Endothelial cell of umbilical vein (primary cell): ENCODE measurements at regions not wholly inside any gene's neighbourhood (a gene's known extent, or its start where the extent isn't known, plus 50 kb on each side); places are given as distances from the start of the nearest gene placed in this dataset.

ENCODE experiments used
- BruUV-seq: library from RNA; stranded (reverse); fragments of 400-500 nt; replicated peaks from 2 replicates; lab custom pipeline; 2021; lab: Mats Ljungman, UMichigan
- CTCF ChIA-PET: fragments of 300-600, 350-600 bp; sonication (Branson Sonifier 250); formaldehyde crosslinking; loops from one replicate; lab custom pipeline; 2021; ENCODE audit warnings: antibody characterized with exemption, inconsistent platforms; lab: Charles Lee
- POLR2A ChIA-PET: fragments of 300-600, 350-600 bp; sonication (Branson Sonifier 250); formaldehyde crosslinking; loops from one replicate; lab custom pipeline; 2021; ENCODE audit warnings: antibody characterized with exemption, inconsistent platforms; lab: Charles Lee
- DNase-seq: peaks from one replicate; pipeline ENCODE4 v3.0.0-alpha.2; 2011; ENCODE audit warnings: low read depth, low spot score
- FAIRE-seq: peaks from 2 replicates; lab custom pipeline; 2011; peaks lifted over from hg19 to GRCh38; lab: Jason Lieb, UNC
- H2AFZ ChIP-seq: 2 replicates; pipeline ENCODE4 v1.6.0; 2012; ENCODE audit warnings: low read depth, low read length, control low read depth, inconsistent platforms
- H3K27ac ChIP-seq: 2 replicates; pipeline ENCODE4 v1.5.1; 2011; ENCODE audit warnings: low read depth, mild to moderate bottlenecking, control low read depth, low read length, moderate library complexity; ENCODE audit not compliant: insufficient read depth
- H3K27me3 ChIP-seq, 2 experiments: 2 replicates each; pipeline versions ENCODE4 v1.6.0 to v1.6.1; 2011; ENCODE audit warnings: low read length in 2 of 2, mixed read lengths in 1 of 2; ENCODE audit not compliant: control insufficient read depth in 2 of 2, insufficient read depth in 2 of 2
- H3K36me3 ChIP-seq, 2 experiments: 2 replicates in 1 of 2; 3 replicates in 1 of 2; pipeline ENCODE4 v1.5.1; 2011; ENCODE audit warnings: low read length in 2 of 2, mild to moderate bottlenecking in 1 of 2, moderate library complexity in 1 of 2; ENCODE audit not compliant: control insufficient read depth in 2 of 2, insufficient read depth in 2 of 2; ENCODE audit errors: extremely low read depth in 1 of 2
- H3K4me1 ChIP-seq: 3 replicates; pipeline ENCODE4 v1.5.1; 2011; ENCODE audit warnings: mild to moderate bottlenecking, low read length; ENCODE audit not compliant: control insufficient read depth, insufficient read depth; ENCODE audit errors: extremely low read depth
- H3K4me2 ChIP-seq: 2 replicates; pipeline ENCODE4 v1.6.1; 2011; ENCODE audit warnings: low read length, control low read depth, mixed read lengths; ENCODE audit not compliant: insufficient read depth
- H3K4me3 ChIP-seq, 3 experiments: fragments of 200-600 bp in 1 of 3; sonication (generic), shearing (Covaris generic) in 1 of 3; replicated peaks in 1 of 3; 2 replicates each; pipeline ENCODE4 v1.5.1; 2011 to 2016; ENCODE audit warnings: control low read depth in 3 of 3, low read length in 3 of 3, mild to moderate bottlenecking in 2 of 3, inconsistent platforms in 1 of 3, low read depth in 1 of 3, moderate library complexity in 1 of 3; ENCODE audit not compliant: insufficient read depth in 1 of 3
- H3K79me2 ChIP-seq: 2 replicates; pipeline ENCODE4 v1.6.0; 2012; ENCODE audit warnings: low read length, inconsistent platforms; ENCODE audit not compliant: control insufficient read depth, insufficient read depth
- H3K9ac ChIP-seq: replicated peaks from 2 replicates; pipeline ENCODE3; 2011; ENCODE audit warnings: low read length, control low read depth; ENCODE audit not compliant: insufficient read depth; ENCODE audit errors: extremely low read depth
- H3K9me1 ChIP-seq: replicated peaks from 3 replicates; pipeline ENCODE4 v1.6.0; 2011; ENCODE audit warnings: mild to moderate bottlenecking, low read length; ENCODE audit not compliant: control insufficient read depth, insufficient read depth; ENCODE audit errors: extremely low read depth
- H3K9me3 ChIP-seq: replicated peaks from 2 replicates; pipeline ENCODE4 v1.5.1; 2012; ENCODE audit warnings: low read length, inconsistent platforms; ENCODE audit not compliant: control insufficient read depth, insufficient read depth
- H4K20me1 ChIP-seq: replicated peaks from 2 replicates; pipeline ENCODE3; 2011; ENCODE audit warnings: mild to moderate bottlenecking, low read length; ENCODE audit not compliant: control insufficient read depth, insufficient read depth; ENCODE audit errors: extremely low read depth
- CTCF ChIP-seq, 2 donors: IDR thresholded peaks; 1 replicate in 1 of 2; 2 replicates in 1 of 2; pipeline ENCODE4 v1.5.1; 2011; ENCODE audit warnings: low read length in 2 of 2, mild to moderate bottlenecking in 2 of 2, moderate library complexity in 2 of 2, control low read depth in 1 of 2, inconsistent platforms in 1 of 2, low read depth in 1 of 2; ENCODE audit not compliant: insufficient read depth in 1 of 2; ENCODE audit errors: extremely low read depth in 1 of 2
- EZH2 ChIP-seq: IDR thresholded peaks from 2 replicates; pipeline ENCODE4 v1.6.1; 2012; ENCODE audit warnings: borderline replicate concordance, low read depth, mild to moderate bottlenecking, moderate library complexity, low read length, inconsistent platforms; ENCODE audit not compliant: severe bottlenecking
- FOS ChIP-seq: IDR thresholded peaks from 2 replicates; pipeline ENCODE4 v1.6.1; 2011; ENCODE audit warnings: mild to moderate bottlenecking, low read length, moderate library complexity, borderline replicate concordance; ENCODE audit not compliant: insufficient read depth
- GATA2 ChIP-seq: IDR thresholded peaks from 2 replicates; pipeline ENCODE4 v1.7.0; 2011; ENCODE audit warnings: low read depth, mild to moderate bottlenecking, moderate library complexity, mixed read lengths, low read length; ENCODE audit not compliant: insufficient read length, insufficient read depth
- JUN ChIP-seq: IDR thresholded peaks from 2 replicates; pipeline ENCODE4 v1.6.1; 2011; ENCODE audit warnings: borderline replicate concordance, low read depth; ENCODE audit not compliant: insufficient read length, insufficient read depth
- MAX ChIP-seq: IDR thresholded peaks from 2 replicates; pipeline ENCODE4 v1.6.1; 2011; ENCODE audit not compliant: insufficient read depth, insufficient read length
- MYC ChIP-seq: IDR thresholded peaks from one replicate; pipeline ENCODE4 v1.6.1; 2011; ENCODE audit warnings: mild to moderate bottlenecking, low read depth, low read length
- POLR2A ChIP-seq: IDR thresholded peaks from 2 replicates; pipeline ENCODE4 v1.6.1; 2012; ENCODE audit warnings: low read depth, mild to moderate bottlenecking, control low read depth, low read length
- POLR2AphosphoS5 ChIP-seq: IDR thresholded peaks from 2 replicates; pipeline ENCODE4 v1.6.1; 2012; ENCODE audit warnings: low read depth, mild to moderate bottlenecking, control low read depth, low read length, moderate library complexity; ENCODE audit not compliant: insufficient read depth
- dilution Hi-C: fragments of 300-500 bp; cut with MboI; formaldehyde crosslinking; loops from one replicate; pipeline ENCODE4 v1.15.0; 2019; ENCODE audit warnings: low sequenced_read_pairs; ENCODE audit not compliant: extremely low pct_ligation_motif_present
- intact Hi-C: fragments of 100-400 bp; cut with micrococcal nuclease; formaldehyde crosslinking; loops from one replicate; pipeline ENCODE4 v1.10.0; 2022

- H4K20me1 ChIP-seq, result no peaks in the 10 kb centered on the region
- H3K27me3 ChIP-seq, result peaks cover 0 to 9% of the 10 kb centered on the region in 2 experiments
- ChIA-PET POLR2A (no interaction called here), CTCF (interaction anchor here (0.8 kb wide), 1 partner anchor 14 kb away, joined by 3 read pairs; no protein-coding TSS in a partner anchor)
- H3K36me3 ChIP-seq, result no peaks in the 10 kb centered on the region
- H3K27ac ChIP-seq, result no peak overlapping the region
- BruUV-seq, result no TSS peak
- no peak overlapping the region for H2AFZ ChIP-seq
- no peak overlapping the region for H3K4me3 ChIP-seq
- dilution Hi-C loops, result no loop called here
- no peaks in the 10 kb centered on the region for H3K79me2 ChIP-seq
- H3K4me2 ChIP-seq, result no peak overlapping the region
- TF ChIP-seq POLR2AphosphoS5 (no peak), POLR2A (no peak), EZH2 (no peak), FOS (no peak), MYC (no peak), CTCF (IDR thresholded peaks at IDR 0.05; ENCODE audit: extremely low read depth in 1 of 2, insufficient read depth in 1 of 2, low read depth in 1 of 2, low read length in 2 of 2) (no peak), MAX (no peak), JUN (no peak), GATA2 (no peak)
- FAIRE-seq (no peak), DNase-seq (no peak)
- H3K4me1 ChIP-seq, result no peaks in the 10 kb centered on the region
- no peak overlapping the region for H3K9ac ChIP-seq
- no peaks in the 10 kb centered on the region for H3K9me1 ChIP-seq
- no peaks in the 10 kb centered on the region for H3K9me3 ChIP-seq
- intact Hi-C loops, result no loop called here
These were observed 118.9 kb upstream of the SLC22A23 start for GRCh38 chr6:3575701-3576100.
